A549 (cell line): ENCODE measurements at regions not wholly inside any gene's neighbourhood (a gene's known extent, or its start where the extent isn't known, plus 50 kb on each side); places are given as distances from the start of the nearest gene placed in this dataset.

ENCODE experiments used
- ATAC-seq, 2 experiments: fragments of 200-7000 bp in 1 of 2; fragments of >200 bp in 1 of 2; cut with Nextera tagmentation in 1 of 2; cut with Tn5 transposase in 1 of 2; 3 replicates each; pipeline versions ENCODE4 v1.8.0 to v1.9.1; 2018 to 2020; ENCODE audit warnings: mild to moderate bottlenecking in 1 of 2, moderate library complexity in 1 of 2
- CTCF ChIA-PET: fragments of 300-600 bp; sonication (Branson Sonifier 250); formaldehyde crosslinking; extraction: SDS; loops from one replicate; lab custom pipeline; 2021; ENCODE audit warnings: antibody characterized with exemption, inconsistent platforms; lab: Yijun Ruan, JAX
- POLR2A ChIA-PET: fragments of 350-600 bp; formaldehyde crosslinking; extraction: SDS; loops from one replicate; lab custom pipeline; 2021; ENCODE audit warnings: antibody characterized with exemption, inconsistent platforms; lab: Yijun Ruan, JAX
- DNase-seq, 2 experiments: peaks; one replicate each; pipeline versions ENCODE4 v3.0.0 to v3.0.0-alpha.2; 2011 to 2016; ENCODE audit warnings: low read depth in 1 of 2, low spot score in 1 of 2
- FAIRE-seq: peaks from 2 replicates; lab custom pipeline; 2011; peaks lifted over from hg19 to GRCh38; lab: Jason Lieb, UNC
- H3K27ac ChIP-seq, 2 experiments: fragments of >200 bp; sonication (Bioruptor Twin); formaldehyde crosslinking; 3 replicates each; pipeline ENCODE4 v1.5.1; 2016 to 2017
- H3K4me1 ChIP-seq: fragments of >200 bp; sonication (Bioruptor Twin); formaldehyde crosslinking; 3 replicates; pipeline ENCODE4 v1.6.1; 2016
- H3K4me2 ChIP-seq: fragments of >200 bp; sonication (Bioruptor Twin); formaldehyde crosslinking; 3 replicates; pipeline ENCODE4 v1.6.1; 2016
- H3K4me3 ChIP-seq: fragments of >200 bp; sonication (Bioruptor Twin); formaldehyde crosslinking; 3 replicates; pipeline ENCODE4 v1.5.1; 2016
- H3K9me3 ChIP-seq: fragments of >200 bp; sonication (Bioruptor Twin); formaldehyde crosslinking; 3 replicates; pipeline ENCODE4 v1.6.1; 2016
- ATOH8 ChIP-seq: fragments of 250-450 bp; sonication (Bioruptor Pico); IDR thresholded peaks from 2 replicates; pipeline ENCODE4 v1.5.0; 2020; ENCODE audit warnings: low read depth, mild to moderate bottlenecking, moderate library complexity
- BCL3 ChIP-seq: fragments of >200 bp; sonication (Bioruptor Twin); formaldehyde crosslinking; IDR thresholded peaks from 3 replicates; pipeline ENCODE4 v1.6.1; 2016
- BHLHE40 ChIP-seq: IDR thresholded peaks from 2 replicates; pipeline ENCODE4 v1.6.1; 2012; ENCODE audit warnings: low read depth, low read length, inconsistent platforms
- CBX2 ChIP-seq: fragments of 200-600 bp; sonication (generic); IDR thresholded peaks from 2 replicates; pipeline ENCODE4 v1.6.1; 2016; ENCODE audit warnings: low read depth, mild to moderate bottlenecking, borderline replicate concordance
- CBX8 ChIP-seq: fragments of 200-600 bp; sonication (generic); IDR thresholded peaks from 2 replicates; pipeline ENCODE4 v1.6.1; 2016
- CHD2 ChIP-seq: fragments of 150-350 bp; IDR thresholded peaks from 2 replicates; pipeline ENCODE4 v1.6.1; 2014; ENCODE audit warnings: low read length; ENCODE audit not compliant: partially characterized antibody
- CHD4 ChIP-seq: fragments of 200-600 bp; sonication (generic); IDR thresholded peaks from 2 replicates; pipeline ENCODE4 v1.6.1; 2016; ENCODE audit warnings: antibody characterized with exemption, mild to moderate bottlenecking, borderline replicate concordance
- EHF ChIP-seq: fragments of 250-450 bp; sonication (Bioruptor Pico); IDR thresholded peaks from 2 replicates; pipeline ENCODE4 v1.5.0; 2020; ENCODE audit warnings: mild to moderate bottlenecking
- GATA3 ChIP-seq: IDR thresholded peaks from 2 replicates; pipeline ENCODE4 v1.6.1; 2012; ENCODE audit warnings: borderline replicate concordance
- HEYL ChIP-seq: fragments of 250-450 bp; sonication (Bioruptor Pico); IDR thresholded peaks from 2 replicates; pipeline ENCODE4 v1.8.0; 2021; ENCODE audit warnings: mild to moderate bottlenecking, moderate library complexity
- HOXB5 ChIP-seq: fragments of 250-450 bp; sonication (Bioruptor Pico); IDR thresholded peaks from 2 replicates; pipeline ENCODE4 v1.5.0; 2020; ENCODE audit warnings: mild to moderate bottlenecking, moderate library complexity
- JUNB ChIP-seq: fragments of >200 bp; sonication (Bioruptor Twin); formaldehyde crosslinking; IDR thresholded peaks from 2 replicates; pipeline ENCODE4 v1.6.1; 2016
- KDM5A ChIP-seq: fragments of 200-600 bp; sonication (generic); IDR thresholded peaks from 2 replicates; pipeline ENCODE4 v1.6.1; 2016; ENCODE audit warnings: antibody characterized with exemption, mild to moderate bottlenecking
- NR3C1 ChIP-seq: fragments of >200 bp; sonication (Bioruptor Twin); formaldehyde crosslinking; IDR thresholded peaks from 3 replicates; pipeline ENCODE4 v1.6.1; 2017
- POLR2A ChIP-seq: IDR thresholded peaks from 2 replicates; pipeline ENCODE4 v1.6.1; 2012; ENCODE audit warnings: mild to moderate bottlenecking, low read length
- POLR2AphosphoS2 ChIP-seq: conservative IDR thresholded peaks from 2 replicates; pipeline ENCODE4 v1.6.1; 2012; ENCODE audit warnings: low read length, improper control_type of control experiment, inconsistent platforms
- RARB ChIP-seq: fragments of 250-450 bp; sonication (Bioruptor Pico); IDR thresholded peaks from 2 replicates; pipeline ENCODE4 v1.8.0; 2021; ENCODE audit warnings: mild to moderate bottlenecking, moderate library complexity
- RNF2 ChIP-seq: fragments of 200-600 bp; sonication (generic); IDR thresholded peaks from 2 replicates; pipeline ENCODE4 v1.6.1; 2016; ENCODE audit warnings: low read depth, mild to moderate bottlenecking, antibody characterized with exemption, moderate library complexity, borderline replicate concordance
- SREBF2 ChIP-seq: fragments of 450-650 bp; IDR thresholded peaks from 2 replicates; pipeline ENCODE4 v1.6.1; 2014; ENCODE audit warnings: mild to moderate bottlenecking, moderate library complexity
- TFCP2L1 ChIP-seq: fragments of 250-450 bp; sonication (Bioruptor Pico); IDR thresholded peaks from 2 replicates; pipeline ENCODE4 v1.5.0; 2021; ENCODE audit warnings: mild to moderate bottlenecking
- ZSCAN20 ChIP-seq: fragments of 250-450 bp; sonication (Bioruptor Pico); IDR thresholded peaks from 2 replicates; pipeline ENCODE4 v1.8.0; 2022; ENCODE audit warnings: mild to moderate bottlenecking, moderate library complexity
- WGBS: methylation state at CpG from one replicate; pipeline ENCODE4 v1.1.6; 2017; ENCODE audit errors: missing lambda C conversion rate; 5-methylcytosine and 5-hydroxymethylcytosine counted together
- TF ChIP-seq, protein P1 (sequence below): fragments of 150-350 bp; IDR thresholded peaks from 2 replicates; pipeline ENCODE4 v1.6.1; 2014; ENCODE audit warnings: low read depth, mild to moderate bottlenecking, low read length
- TF ChIP-seq, protein P2 (sequence below): fragments of 200-600 bp; sonication (generic); IDR thresholded peaks from 2 replicates; pipeline ENCODE4 v1.6.1; 2016; ENCODE audit warnings: antibody characterized with exemption, mild to moderate bottlenecking, moderate library complexity
- TF ChIP-seq, protein P3 (sequence below): fragments of 250-450 bp; sonication (Bioruptor Pico); IDR thresholded peaks from 2 replicates; pipeline ENCODE4 v1.5.0; 2021; ENCODE audit warnings: mild to moderate bottlenecking, moderate library complexity, borderline replicate concordance

GRCh38 chr1:217969428-217969827, 315.7 kb upstream of the RRP15 start:
- TF ChIP-seq SREBF2: no peak
- no peak for TF ChIP-seq JUNB
- no peak for TF ChIP-seq TFCP2L1 (CRISPR knock-in tag)
- TF ChIP-seq, protein P1, sequence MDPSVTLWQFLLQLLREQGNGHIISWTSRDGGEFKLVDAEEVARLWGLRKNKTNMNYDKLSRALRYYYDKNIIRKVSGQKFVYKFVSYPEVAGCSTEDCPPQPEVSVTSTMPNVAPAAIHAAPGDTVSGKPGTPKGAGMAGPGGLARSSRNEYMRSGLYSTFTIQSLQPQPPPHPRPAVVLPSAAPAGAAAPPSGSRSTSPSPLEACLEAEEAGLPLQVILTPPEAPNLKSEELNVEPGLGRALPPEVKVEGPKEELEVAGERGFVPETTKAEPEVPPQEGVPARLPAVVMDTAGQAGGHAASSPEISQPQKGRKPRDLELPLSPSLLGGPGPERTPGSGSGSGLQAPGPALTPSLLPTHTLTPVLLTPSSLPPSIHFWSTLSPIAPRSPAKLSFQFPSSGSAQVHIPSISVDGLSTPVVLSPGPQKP: no peak
- no peak for ATAC-seq
- ChIA-PET CTCF (interaction anchor here (0.6 kb wide), 1 partner anchor 13 kb away, joined by 6 read pairs; no protein-coding TSS in a partner anchor), POLR2A (no interaction called here)
- DNase-seq: no peak
- FAIRE-seq: no peak
- Histone ChIP-seq H3K4me3 (no peak overlapping the region), H3K9me3 (no peaks in the 10 kb centered on the region), H3K4me2 (no peak overlapping the region), H3K4me1 (no peaks in the 10 kb centered on the region), H3K27ac (no peak overlapping the region)
- 2% methylated on average over 4 of the region's 8 CpGs for WGBS

- FAIRE-seq (no peak), DNase-seq (no peak), ATAC-seq (no peak)
- H3K4me1 ChIP-seq: no peaks in the 10 kb centered on the region
- CTCF ChIA-PET: interaction anchor here (0.8 to 1.2 kb wide), 2 partner anchors 13 to 14 kb away, joined by 3 read pairs; no protein-coding TSS in a partner anchor
- H3K9me3 ChIP-seq: no peaks in the 10 kb centered on the region
- POLR2A ChIA-PET: no interaction called here
- H3K4me2 ChIP-seq: no peak overlapping the region
- no peak overlapping the region for H3K27ac ChIP-seq
- TF ChIP-seq TFCP2L1 (CRISPR knock-in tag) (no peak), EHF (CRISPR knock-in tag) (no peak), POLR2AphosphoS2 (no peak), RNF2 (no peak), CBX2 (no peak), SREBF2 (no peak), HEYL (no peak), KDM5A (no peak), HOXB5 (no peak), RARB (no peak), BHLHE40 (no peak), GATA3 (no peak), CBX8 (no peak), CHD2 (no peak)
- TF ChIP-seq, protein P2, sequence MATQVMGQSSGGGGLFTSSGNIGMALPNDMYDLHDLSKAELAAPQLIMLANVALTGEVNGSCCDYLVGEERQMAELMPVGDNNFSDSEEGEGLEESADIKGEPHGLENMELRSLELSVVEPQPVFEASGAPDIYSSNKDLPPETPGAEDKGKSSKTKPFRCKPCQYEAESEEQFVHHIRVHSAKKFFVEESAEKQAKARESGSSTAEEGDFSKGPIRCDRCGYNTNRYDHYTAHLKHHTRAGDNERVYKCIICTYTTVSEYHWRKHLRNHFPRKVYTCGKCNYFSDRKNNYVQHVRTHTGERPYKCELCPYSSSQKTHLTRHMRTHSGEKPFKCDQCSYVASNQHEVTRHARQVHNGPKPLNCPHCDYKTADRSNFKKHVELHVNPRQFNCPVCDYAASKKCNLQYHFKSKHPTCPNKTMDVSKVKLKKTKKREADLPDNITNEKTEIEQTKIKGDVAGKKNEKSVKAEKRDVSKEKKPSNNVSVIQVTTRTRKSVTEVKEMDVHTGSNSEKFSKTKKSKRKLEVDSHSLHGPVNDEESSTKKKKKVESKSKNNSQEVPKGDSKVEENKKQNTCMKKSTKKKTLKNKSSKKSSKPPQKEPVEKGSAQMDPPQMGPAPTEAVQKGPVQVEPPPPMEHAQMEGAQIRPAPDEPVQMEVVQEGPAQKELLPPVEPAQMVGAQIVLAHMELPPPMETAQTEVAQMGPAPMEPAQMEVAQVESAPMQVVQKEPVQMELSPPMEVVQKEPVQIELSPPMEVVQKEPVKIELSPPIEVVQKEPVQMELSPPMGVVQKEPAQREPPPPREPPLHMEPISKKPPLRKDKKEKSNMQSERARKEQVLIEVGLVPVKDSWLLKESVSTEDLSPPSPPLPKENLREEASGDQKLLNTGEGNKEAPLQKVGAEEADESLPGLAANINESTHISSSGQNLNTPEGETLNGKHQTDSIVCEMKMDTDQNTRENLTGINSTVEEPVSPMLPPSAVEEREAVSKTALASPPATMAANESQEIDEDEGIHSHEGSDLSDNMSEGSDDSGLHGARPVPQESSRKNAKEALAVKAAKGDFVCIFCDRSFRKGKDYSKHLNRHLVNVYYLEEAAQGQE: no peak
- TF ChIP-seq, protein P3, sequence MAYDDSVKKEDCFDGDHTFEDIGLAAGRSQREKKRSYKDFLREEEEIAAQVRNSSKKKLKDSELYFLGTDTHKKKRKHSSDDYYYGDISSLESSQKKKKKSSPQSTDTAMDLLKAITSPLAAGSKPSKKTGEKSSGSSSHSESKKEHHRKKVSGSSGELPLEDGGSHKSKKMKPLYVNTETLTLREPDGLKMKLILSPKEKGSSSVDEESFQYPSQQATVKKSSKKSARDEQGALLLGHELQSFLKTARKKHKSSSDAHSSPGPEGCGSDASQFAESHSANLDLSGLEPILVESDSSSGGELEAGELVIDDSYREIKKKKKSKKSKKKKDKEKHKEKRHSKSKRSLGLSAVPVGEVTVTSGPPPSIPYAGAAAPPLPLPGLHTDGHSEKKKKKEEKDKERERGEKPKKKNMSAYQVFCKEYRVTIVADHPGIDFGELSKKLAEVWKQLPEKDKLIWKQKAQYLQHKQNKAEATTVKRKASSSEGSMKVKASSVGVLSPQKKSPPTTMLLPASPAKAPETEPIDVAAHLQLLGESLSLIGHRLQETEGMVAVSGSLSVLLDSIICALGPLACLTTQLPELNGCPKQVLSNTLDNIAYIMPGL (CRISPR knock-in tag): no peak
- TF ChIP-seq, all 56 proteins: peak for 0
- H3K4me3 ChIP-seq: no peak overlapping the region
These were observed 307.1 kb upstream of the RRP15 start for GRCh38 chr1:217977943-217978342.

DNA sequence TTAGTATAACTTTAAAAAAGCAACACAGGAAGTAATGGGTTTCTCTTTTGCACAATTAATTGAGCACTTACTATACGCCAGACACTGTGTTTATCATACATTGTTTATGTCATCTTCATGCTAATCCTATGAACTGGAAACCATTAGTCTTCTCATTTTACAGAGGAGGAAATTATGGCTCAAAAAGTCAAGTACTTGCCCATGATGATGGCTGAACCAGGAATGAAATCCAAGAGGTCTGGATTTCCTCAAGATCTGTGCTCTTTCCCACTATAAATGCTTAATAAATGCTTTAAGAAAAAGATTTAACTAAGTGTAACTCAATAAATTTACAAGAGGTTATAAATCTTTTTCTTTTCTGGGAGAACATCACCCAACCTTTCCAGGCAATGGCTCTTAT, 303.7 kb upstream of the RRP15 start:
- WGBS: 29% methylated on average over 1 of the region's 1 CpG
- POLR2A ChIA-PET: no interaction called here
- no peaks in the 10 kb centered on the region for H3K9me3 ChIP-seq
- no peak overlapping the region for H3K4me2 ChIP-seq
- ATAC-seq: no peak
- FAIRE-seq: no peak
- no peak for DNase-seq
- no peaks in the 10 kb centered on the region for H3K4me1 ChIP-seq
- H3K27ac ChIP-seq: no peak overlapping the region
- CTCF ChIA-PET: no interaction called here
- no peak overlapping the region for H3K4me3 ChIP-seq
- TF ChIP-seq POLR2A: no peak
- no peak for TF ChIP-seq BHLHE40
- no peak for TF ChIP-seq CBX2
- no peak for TF ChIP-seq ZSCAN20 (CRISPR knock-in tag)
- no peak for TF ChIP-seq NR3C1
- no peak for TF ChIP-seq CHD4
- TF ChIP-seq ATOH8 (CRISPR knock-in tag): no peak
- no peak for TF ChIP-seq BCL3
- TF ChIP-seq, protein P3 (CRISPR knock-in tag): no peak
